ENCODE measurements at regions not wholly inside any gene's neighbourhood (a gene's known extent, or its start where the extent isn't known, plus 50 kb on each side); places are given as distances from the start of the nearest gene placed in this dataset.
"Not testable (repeated sequence)": the region's sequence is repeated elsewhere in the genome, so short reads cannot be mapped to it uniquely, and the experiment has no call there.

DNA sequence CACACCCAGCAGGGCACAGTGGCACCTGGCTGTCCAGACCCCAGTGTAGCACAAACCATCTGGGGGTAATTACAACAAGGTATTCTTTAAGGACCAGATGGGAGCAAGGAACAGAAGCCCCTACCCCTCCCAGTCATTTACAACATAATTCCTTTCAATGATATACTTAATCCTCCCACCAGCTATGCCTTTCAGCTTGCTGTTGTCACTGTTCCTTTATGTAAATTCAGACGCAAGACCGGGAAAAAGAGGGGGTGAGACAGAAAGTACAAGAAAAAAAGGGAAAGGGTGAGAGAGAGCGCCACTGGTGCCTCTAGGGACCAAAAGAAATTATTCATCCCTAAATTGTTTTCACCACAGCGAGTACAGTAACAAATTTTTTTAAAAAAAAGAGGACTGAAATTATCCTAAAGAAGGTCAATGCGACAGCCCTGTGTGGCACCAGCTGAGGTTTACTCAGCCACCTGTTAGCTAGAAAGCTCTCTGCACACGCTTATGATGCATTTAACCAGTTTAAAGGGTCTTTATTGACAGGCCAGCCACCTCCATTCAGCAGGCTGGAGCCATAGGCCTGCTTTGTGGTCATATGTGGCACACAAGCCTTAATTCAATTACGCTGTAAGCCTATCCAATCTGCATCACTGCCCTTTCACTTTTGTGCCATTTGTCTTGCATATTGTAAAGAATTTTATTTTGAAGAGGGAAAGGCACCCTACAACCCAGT, 210.2 kb upstream of the ISL1 start:
- no peak for DNase-seq

DNA sequence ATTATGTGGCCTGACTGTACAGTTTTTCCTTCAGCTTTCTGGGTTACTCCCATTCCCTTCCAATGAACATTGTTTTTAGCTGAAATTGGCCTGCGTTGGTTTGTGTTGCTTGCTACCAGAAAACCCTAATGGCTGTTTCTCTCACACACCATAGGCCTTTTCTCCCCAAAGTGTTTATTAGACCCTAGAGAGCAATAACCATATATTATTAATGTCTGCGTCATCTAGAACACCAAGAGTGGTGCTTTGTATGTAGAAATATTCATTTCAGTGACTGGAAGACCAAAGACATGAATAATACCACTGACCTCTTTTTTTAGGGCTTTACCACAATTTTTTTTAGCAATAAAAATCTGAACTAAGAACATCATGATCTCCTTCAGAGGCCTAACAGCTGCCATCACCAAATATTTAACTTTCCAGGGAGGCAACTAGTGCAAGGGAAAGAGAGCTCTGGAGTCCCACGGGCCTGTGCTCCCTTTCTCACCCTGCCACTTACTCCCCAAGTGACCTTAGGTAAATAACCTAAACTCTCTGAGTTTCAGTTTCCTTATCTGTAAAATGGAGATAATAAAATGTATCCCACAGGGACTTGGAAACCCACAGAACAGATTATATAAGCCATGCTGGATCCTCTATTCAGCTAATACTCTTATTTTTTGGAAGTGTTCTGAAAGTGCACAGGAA, 201.9 kb upstream of the ISL1 start:
- no peak for DNase-seq

DNA sequence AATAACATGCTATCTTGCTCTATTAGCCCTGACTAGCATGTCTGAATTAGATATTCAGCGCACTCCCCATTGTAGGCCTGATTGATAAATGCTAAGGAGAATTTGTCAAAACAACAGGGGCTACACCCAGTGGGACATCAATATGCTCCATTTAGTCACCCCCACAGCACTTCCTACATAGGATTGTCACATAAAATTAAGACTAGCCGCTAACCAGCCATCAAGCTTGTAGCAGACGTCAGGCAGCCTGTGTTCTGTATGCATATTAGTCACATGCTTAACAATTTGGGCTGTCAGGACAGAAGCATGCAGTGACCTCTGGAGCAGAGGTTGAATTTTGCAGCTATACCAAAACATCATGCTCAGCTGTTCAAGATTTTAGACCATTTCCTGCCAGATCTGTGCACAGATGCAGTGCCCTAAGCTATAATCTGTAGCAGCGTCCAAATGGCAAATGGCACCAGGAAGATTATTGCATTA, 197.4 kb upstream of the ISL1 start:
- DNase-seq, result no peak

GRCh38 chr5:51188001-51188591, 195.2 kb upstream of the ISL1 start:
- DNase-seq, result no peak

GRCh38 chr5:51194671-51195070, 188.6 kb upstream of the ISL1 start:
- no peak for DNase-seq

- DNase-seq, result no peak
Observed at GRCh38 chr5:51201024-51201423, 182.2 kb upstream of the ISL1 start.

DNA sequence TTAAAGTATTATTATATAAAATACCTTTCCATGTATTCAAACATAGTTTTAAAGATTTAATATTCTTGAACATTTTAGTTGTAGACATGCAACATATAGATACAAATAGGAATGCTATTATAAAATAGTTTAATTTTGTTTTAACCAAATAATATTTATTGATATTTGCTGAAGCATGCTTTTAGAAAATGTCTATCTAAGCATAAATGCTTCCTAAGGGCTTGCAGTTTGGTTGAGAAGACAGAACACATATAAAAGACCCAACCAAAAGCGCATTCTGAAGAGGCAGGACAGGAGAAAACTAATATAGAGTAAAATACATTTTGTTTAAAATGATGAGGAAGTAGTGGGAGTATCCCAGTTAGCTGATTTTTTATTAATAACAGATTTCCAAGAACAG, 181.5 kb upstream of the ISL1 start:
- DNase-seq, result no peak

GRCh38 chr5:51202161-51202560, 181.1 kb upstream of the ISL1 start:
- DNase-seq, result no peak

DNA sequence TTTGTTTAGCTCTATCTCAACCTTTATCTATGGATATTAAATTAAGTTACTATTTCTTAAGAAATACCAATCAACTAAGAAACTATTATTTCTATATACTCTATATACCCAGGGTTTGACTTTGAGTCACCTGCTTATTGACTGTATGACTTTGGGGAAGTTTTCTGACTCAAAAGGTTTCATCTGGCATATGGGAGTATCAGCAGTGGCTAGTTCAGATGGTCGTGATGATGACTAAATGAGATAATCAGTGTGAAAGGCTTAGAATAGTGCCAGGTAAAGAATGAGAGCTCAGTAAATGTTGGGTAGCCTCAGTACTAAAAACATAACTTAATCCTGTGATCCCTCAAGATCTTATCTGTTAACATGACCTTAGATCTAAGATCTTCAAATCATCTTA, 179.7 kb upstream of the ISL1 start:
- no peak for DNase-seq

DNA sequence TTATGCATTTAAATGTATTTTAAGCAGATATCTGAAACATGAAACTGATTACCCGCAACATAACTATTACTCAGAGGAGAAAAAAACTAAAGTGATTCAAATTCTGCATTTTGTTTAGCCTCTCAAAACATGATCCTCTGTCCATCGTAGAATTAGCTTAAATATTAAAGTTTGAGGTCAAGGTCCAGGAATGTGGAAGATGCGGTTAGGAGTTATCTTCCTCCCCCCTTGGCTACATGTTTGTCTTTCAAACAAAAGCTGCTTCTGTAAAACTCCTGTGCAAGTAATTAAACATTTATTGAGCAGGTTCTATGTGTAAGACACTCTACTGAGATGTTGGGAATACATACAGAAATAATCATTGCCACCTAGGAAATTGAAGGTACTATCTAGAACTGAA, 175.0 kb upstream of the ISL1 start:
- no peak for DNase-seq

- no peak for DNase-seq
Observed at GRCh38 chr5:51214746-51215145, 168.5 kb upstream of the ISL1 start.

DNA sequence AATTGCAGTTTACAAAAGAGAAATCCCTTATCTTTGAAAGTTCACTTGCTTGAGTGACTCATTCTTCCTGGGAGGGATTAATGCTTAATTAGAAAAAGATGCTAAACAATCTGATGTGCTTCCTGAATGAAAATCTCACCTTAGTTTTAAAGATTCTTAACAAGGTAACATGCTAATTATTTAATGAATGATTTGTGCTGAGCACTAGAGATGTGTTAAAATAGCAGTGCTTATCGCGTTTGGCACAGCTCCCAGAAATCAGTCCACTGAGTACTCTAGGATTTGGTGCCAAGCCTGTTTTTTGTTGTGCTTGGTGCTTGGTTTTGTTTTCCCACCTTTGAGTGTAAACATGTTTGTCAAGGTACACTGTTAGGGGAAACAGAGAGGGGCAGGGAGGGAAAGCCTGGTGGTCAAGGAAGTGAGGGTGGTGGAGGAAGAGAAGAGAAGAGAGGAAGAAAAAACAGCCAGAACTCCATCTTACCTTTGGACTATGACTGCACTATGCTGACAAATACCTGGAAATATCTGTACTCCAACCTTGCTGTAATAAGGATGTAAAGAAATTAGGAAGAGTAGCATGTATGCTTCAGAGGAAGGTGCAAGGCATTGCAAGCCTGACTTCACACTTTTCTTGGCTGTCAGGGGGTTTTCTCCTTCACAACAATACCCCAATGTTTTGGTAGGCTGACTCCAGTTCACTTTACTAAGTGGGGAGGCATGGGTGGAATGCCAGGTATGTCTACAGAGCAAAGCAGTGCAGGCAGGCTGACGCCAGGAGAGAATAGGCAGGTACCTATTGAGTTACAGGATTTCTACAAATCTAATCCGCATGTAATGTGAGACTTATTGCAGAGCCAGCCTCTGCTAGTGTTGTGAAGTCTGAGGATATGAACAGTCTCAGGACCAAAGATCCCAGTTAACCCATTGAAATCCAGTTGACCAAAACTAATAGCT, 157.2 kb upstream of the ISL1 start:
- no peak for DNase-seq

DNA sequence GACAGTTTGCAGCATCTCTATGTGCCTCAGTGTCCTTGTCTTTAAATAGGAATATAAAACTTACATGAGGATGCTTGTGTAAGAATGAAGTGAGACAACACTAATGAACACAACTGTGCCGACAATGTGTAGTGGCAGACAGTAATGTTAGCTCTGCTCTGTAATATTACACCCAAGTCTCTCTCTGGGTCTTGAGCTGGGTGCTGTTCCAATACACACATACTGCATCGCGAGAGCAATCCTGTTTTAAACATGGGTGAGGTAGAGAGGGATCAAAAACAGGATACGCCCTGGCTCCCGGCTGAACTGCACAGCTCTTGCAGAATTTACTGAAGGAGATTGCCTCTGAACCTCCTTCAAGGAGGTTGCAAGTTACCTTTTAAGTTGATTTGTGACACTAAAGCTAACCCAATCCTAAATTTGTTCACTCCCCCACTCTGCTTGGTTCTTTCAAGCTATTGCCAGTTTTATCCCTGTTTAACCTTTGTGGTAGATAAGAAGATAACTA, 155.2 kb upstream of the ISL1 start:
- DNase-seq, result no peak

GRCh38 chr5:51230336-51230735, 152.9 kb upstream of the ISL1 start:
- no peak for DNase-seq

DNA sequence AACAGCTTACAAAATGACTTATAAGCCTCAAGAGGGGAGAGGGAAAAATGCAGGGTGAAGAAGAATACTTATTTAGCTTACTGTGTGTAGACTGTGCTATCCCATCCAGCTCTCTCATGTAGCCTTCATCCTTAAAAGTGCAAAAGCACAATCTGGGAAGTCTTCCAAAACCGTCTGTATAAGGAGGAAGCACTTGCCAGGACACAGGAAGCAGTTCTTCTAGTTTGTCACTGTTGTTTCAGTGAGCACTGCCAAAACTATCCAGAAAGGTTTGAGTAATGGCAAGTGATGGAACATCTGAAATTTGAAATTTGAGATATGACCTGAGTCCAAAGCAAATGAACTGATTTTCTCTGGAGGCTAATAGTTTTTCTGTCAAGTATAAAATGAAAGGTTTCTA, 140.8 kb upstream of the ISL1 start:
- DNase-seq, result no peak

DNA sequence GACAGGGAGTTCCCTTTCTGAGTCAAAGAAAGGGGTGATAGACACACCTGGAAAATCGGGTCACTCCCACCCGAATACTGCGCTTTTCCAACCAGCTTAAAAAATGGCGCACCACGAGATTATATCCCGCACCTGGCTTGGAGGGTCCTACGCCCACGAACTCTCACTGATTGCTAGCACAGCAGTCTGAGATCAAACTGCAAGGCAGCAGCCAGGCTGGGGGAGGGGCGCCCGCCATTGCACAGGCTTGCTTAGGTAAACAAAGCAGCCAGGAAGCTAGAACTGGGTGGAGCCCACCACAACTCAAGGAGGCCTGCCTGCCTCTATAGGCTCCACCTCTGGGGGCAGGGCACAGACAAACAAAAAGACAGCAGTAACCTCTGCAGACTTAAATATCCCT, 132.3 kb upstream of the ISL1 start:
- DNase-seq, result not testable (repeated sequence)

DNA sequence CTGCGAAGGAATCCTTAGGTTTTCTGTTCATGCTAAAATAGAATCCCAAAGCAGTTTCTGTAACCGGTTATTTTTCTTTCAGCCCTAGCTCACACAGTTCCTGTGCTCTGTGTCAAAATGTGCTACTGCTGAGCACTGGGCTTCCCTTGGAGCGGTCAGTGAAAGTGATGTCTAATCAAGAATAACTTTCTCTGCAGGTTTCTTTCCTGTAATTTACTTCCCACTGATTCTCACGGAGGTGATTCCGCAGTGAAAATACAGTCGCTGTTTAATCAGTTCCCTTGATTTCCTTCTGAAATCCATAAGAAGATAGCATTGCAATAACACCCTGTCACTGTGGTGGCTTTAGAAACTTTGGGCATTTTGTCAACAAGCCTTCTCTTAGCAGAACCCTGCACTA, 112.0 kb upstream of the ISL1 start:
- DNase-seq, result no peak

GRCh38 chr5:51273021-51273420, 110.2 kb upstream of the ISL1 start:
- no peak for DNase-seq

DNA sequence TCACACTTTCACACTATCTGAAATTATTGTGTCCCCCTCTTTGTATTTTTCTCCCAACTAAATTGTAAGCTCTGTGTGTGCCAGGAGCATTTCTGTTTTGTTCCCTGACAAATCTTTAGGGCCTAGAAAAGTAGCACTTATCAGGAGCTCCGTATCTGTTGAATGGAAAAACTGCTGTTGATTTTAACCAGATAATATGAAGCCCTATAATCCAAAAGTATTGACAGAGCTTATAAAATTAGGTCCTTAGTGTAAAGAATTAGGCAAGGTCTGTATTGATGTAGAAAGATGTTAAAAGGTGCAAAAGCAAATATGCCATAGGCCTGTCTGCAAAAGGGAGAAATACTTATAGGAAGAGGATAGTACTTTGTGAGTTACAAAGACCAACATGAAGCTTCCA, 109.4 kb upstream of the ISL1 start:
- no peak for DNase-seq

DNA sequence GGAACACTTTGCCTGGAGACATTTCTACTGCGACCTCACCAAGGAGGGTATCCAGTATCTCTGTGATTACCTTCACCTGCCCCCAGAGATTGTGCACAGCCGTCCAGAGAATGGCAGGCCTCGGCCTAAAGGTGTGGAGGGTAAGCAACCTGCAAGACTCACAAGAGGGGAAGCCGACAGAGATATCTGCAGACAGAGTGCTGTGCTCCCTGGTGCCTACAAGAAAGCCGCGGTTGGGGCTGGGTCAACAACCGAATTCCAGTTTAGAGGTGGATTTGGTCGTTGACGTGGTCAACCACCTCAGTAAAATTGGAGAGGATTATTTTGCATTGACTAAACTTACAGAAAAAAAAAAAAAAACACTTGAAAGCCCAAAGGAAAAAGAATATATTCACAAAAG, 107.8 kb upstream of the ISL1 start:
- DNase-seq, result no peak

GRCh38 chr5:51276250-51276649, 107.0 kb upstream of the ISL1 start:
- no peak for DNase-seq

- DNase-seq, result no peak
Observed at GRCh38 chr5:51278539-51278938, 104.7 kb upstream of the ISL1 start.

Data from activated naive CD4-positive, alpha-beta T cell treated with Interleukin-2 at 50 U/mL for 16 hours (primary cell).